Esophagus muscularis mucosa (tissue), 3 donors: ENCODE measurements at regions not wholly inside any gene's neighbourhood (a gene's known extent, or its start where the extent isn't known, plus 50 kb on each side); places are given as distances from the start of the nearest gene placed in this dataset.

Experiments used
- CTCF ChIP-seq, 3 experiments: fragments of 200-600 bp in 2 of 3; fragments of 450-650 bp in 1 of 3; sonication (generic) in 2 of 3; IDR thresholded peaks; one replicate each; pipeline ENCODE4 v1.5.1; 2017 to 2019; ENCODE audit warnings: antibody characterized with exemption in 3 of 3, mild to moderate bottlenecking in 2 of 3, moderate library complexity in 1 of 3
- EP300 ChIP-seq: sonication (generic); formaldehyde crosslinking; IDR thresholded peaks from one replicate; pipeline ENCODE4 v1.6.1; 2017; ENCODE audit warnings: antibody characterized with exemption

GRCh38 chr1:118785246-118785645, 202.9 kb downstream of the TBX15 start:
- TF ChIP-seq CTCF (IDR thresholded peaks at IDR 0.05), result no peak
- no peak for TF ChIP-seq EP300
